ENCODE measurements at regions not wholly inside any gene's neighbourhood (a gene's known extent, or its start where the extent isn't known, plus 50 kb on each side); places are given as distances from the start of the nearest gene placed in this dataset.

DNA sequence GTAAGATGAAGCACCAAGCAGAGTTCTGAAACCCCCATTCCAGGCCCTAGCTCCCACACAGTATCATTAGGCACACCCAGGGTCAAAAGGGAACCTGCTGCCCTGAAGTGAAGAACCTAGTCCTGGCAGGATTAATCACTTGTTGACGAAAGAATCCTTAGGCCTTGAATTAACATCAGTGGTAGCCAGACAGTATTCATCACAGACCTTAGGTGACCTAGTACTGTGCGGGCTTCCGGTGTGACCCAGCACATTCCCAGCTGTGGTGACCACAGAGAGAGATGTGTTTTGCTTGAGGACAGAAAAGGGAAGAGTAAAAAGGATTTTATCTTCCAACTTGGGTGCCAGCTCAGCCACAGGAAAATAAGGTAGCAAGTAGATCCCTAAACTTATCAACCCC, 1071.4 kb upstream of the FAM98A start:
- H3K27ac ChIP-seq (ENCODE audit: low read depth, low read length): no peak overlapping the region
- no peaks in the 10 kb centered on the region for H4K20me1 ChIP-seq (ENCODE audit: low read depth, low read length)
- no peaks in the 10 kb centered on the region for H3F3A ChIP-seq (ENCODE audit: insufficient read depth)
- H3K9me3 ChIP-seq (ENCODE audit: insufficient read depth, low read length): no peaks in the 10 kb centered on the region
- H3K4me2 ChIP-seq (ENCODE audit: low read depth, low read length, poor library complexity, severe bottlenecking): no peak overlapping the region
- no peaks in the 10 kb centered on the region for H3K79me2 ChIP-seq (ENCODE audit: insufficient read depth, low read length)
- no peaks in the 10 kb centered on the region for H3K9me2 ChIP-seq (replicated peaks; ENCODE audit: insufficient read depth, low read length)
- no peak overlapping the region for H2AFZ ChIP-seq (ENCODE audit: low read depth, low read length, severe bottlenecking)
- no peaks in the 10 kb centered on the region for H3K36me3 ChIP-seq (ENCODE audit: low read length)
- H3K9ac ChIP-seq (ENCODE audit: low read length): no peak overlapping the region
- no peaks in the 10 kb centered on the region for H3K27me3 ChIP-seq (ENCODE audit: low read length)
- no peak for TF ChIP-seq EZH2phosphoT487 (conservative IDR thresholded peaks at IDR 0.05; ENCODE audit: low read length)
- TF ChIP-seq CTCF (IDR thresholded peaks at IDR 0.05; ENCODE audit: insufficient read depth, low read length, poor library complexity, severe bottlenecking): no peak
- H3K4me3 ChIP-seq (ENCODE audit: insufficient read depth, low read length, poor library complexity, severe bottlenecking): no peak overlapping the region

DNA sequence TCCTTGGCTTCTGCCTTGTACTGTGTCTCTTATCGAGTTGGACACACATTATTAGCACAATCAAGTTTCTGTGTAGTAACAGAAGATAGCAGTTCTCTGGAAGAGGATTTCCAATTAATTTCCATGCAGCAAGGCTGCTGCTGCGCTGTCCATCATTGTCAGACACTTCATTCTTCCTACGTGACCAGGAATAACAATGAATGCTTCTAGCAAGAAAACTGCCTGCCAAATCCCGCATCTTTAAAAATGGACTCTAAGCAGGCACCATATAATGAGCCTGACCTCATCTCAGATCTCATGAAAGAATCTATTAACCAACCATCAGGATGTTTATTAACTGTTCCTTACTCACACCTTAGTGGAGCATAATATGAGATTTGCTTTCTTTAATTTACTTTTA, 1067.7 kb upstream of the FAM98A start:
- TF ChIP-seq EZH2phosphoT487 (conservative IDR thresholded peaks at IDR 0.05; ENCODE audit: low read length): no peak
- TF ChIP-seq CTCF (IDR thresholded peaks at IDR 0.05; ENCODE audit: insufficient read depth, low read length, poor library complexity, severe bottlenecking): no peak
- H3K9me2 ChIP-seq (replicated peaks; ENCODE audit: insufficient read depth, low read length): no peaks in the 10 kb centered on the region
- no peaks in the 10 kb centered on the region for H4K20me1 ChIP-seq (ENCODE audit: low read depth, low read length)
- H3F3A ChIP-seq (ENCODE audit: insufficient read depth): no peaks in the 10 kb centered on the region
- H2AFZ ChIP-seq (ENCODE audit: low read depth, low read length, severe bottlenecking): no peak overlapping the region
- H3K4me3 ChIP-seq (ENCODE audit: insufficient read depth, low read length, poor library complexity, severe bottlenecking): no peak overlapping the region
- no peaks in the 10 kb centered on the region for H3K27me3 ChIP-seq (ENCODE audit: low read length)
- no peak overlapping the region for H3K4me2 ChIP-seq (ENCODE audit: low read depth, low read length, poor library complexity, severe bottlenecking)
- no peak overlapping the region for H3K27ac ChIP-seq (ENCODE audit: low read depth, low read length)
- no peaks in the 10 kb centered on the region for H3K9me3 ChIP-seq (ENCODE audit: insufficient read depth, low read length)
- H3K79me2 ChIP-seq (ENCODE audit: insufficient read depth, low read length): no peaks in the 10 kb centered on the region
- no peak overlapping the region for H3K9ac ChIP-seq (ENCODE audit: low read length)
- no peaks in the 10 kb centered on the region for H3K36me3 ChIP-seq (ENCODE audit: low read length)

DNA sequence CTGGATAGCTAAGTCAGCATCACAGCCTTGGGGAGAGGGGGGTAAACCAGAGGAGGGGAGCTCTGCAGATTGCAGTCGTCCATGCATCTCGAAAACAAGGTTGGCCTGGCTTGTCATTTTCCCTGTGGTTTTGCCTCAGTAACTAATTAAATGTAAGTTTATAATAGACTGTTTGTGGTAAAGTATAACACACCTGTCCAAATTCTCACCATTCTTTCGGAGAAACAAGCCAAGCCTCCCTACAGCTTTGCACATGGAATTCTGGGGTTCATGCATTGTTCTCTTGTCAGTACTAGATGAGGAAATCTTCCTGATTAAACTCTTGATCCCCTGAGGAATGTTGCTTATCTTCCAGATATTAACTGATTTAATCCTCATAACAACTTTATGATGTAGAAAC, 1065.2 kb upstream of the FAM98A start:
- no peaks in the 10 kb centered on the region for H3K79me2 ChIP-seq (ENCODE audit: insufficient read depth, low read length)
- H3K4me3 ChIP-seq (ENCODE audit: insufficient read depth, low read length, poor library complexity, severe bottlenecking): no peak overlapping the region
- TF ChIP-seq EZH2phosphoT487 (conservative IDR thresholded peaks at IDR 0.05; ENCODE audit: low read length): no peak
- no peak for TF ChIP-seq CTCF (IDR thresholded peaks at IDR 0.05; ENCODE audit: insufficient read depth, low read length, poor library complexity, severe bottlenecking)
- no peaks in the 10 kb centered on the region for H3K9me3 ChIP-seq (ENCODE audit: insufficient read depth, low read length)
- no peaks in the 10 kb centered on the region for H3K27me3 ChIP-seq (ENCODE audit: low read length)
- H3K27ac ChIP-seq (ENCODE audit: low read depth, low read length): no peak overlapping the region
- no peak overlapping the region for H2AFZ ChIP-seq (ENCODE audit: low read depth, low read length, severe bottlenecking)
- no peaks in the 10 kb centered on the region for H3K36me3 ChIP-seq (ENCODE audit: low read length)
- H3F3A ChIP-seq (ENCODE audit: insufficient read depth): no peaks in the 10 kb centered on the region
- no peak overlapping the region for H3K9ac ChIP-seq (ENCODE audit: low read length)
- H3K4me2 ChIP-seq (ENCODE audit: low read depth, low read length, poor library complexity, severe bottlenecking): no peak overlapping the region
- no peaks in the 10 kb centered on the region for H3K9me2 ChIP-seq (replicated peaks; ENCODE audit: insufficient read depth, low read length)
- H4K20me1 ChIP-seq (ENCODE audit: low read depth, low read length): no peaks in the 10 kb centered on the region

GRCh38 chr2:34663314-34663713, 1064.2 kb upstream of the FAM98A start:
- no peaks in the 10 kb centered on the region for H3K36me3 ChIP-seq (ENCODE audit: low read length)
- no peaks in the 10 kb centered on the region for H3K9me2 ChIP-seq (replicated peaks; ENCODE audit: insufficient read depth, low read length)
- no peak overlapping the region for H3K27ac ChIP-seq (ENCODE audit: low read depth, low read length)
- H3K4me3 ChIP-seq (ENCODE audit: insufficient read depth, low read length, poor library complexity, severe bottlenecking): no peak overlapping the region
- no peak overlapping the region for H3K4me2 ChIP-seq (ENCODE audit: low read depth, low read length, poor library complexity, severe bottlenecking)
- TF ChIP-seq EZH2phosphoT487 (conservative IDR thresholded peaks at IDR 0.05; ENCODE audit: low read length) (no peak), CTCF (IDR thresholded peaks at IDR 0.05; ENCODE audit: insufficient read depth, low read length, poor library complexity, severe bottlenecking) (no peak)
- H3K27me3 ChIP-seq (ENCODE audit: low read length): no peaks in the 10 kb centered on the region
- no peak overlapping the region for H2AFZ ChIP-seq (ENCODE audit: low read depth, low read length, severe bottlenecking)
- H4K20me1 ChIP-seq (ENCODE audit: low read depth, low read length): no peaks in the 10 kb centered on the region
- no peaks in the 10 kb centered on the region for H3F3A ChIP-seq (ENCODE audit: insufficient read depth)
- H3K79me2 ChIP-seq (ENCODE audit: insufficient read depth, low read length): no peaks in the 10 kb centered on the region
- no peak overlapping the region for H3K9ac ChIP-seq (ENCODE audit: low read length)
- no peaks in the 10 kb centered on the region for H3K9me3 ChIP-seq (ENCODE audit: insufficient read depth, low read length)

Measured in SU-DHL-6 (cell line).